ENCODE measurements at regions not wholly inside any gene's neighbourhood (a gene's known extent, or its start where the extent isn't known, plus 50 kb on each side); places are given as distances from the start of the nearest gene placed in this dataset.

DNA sequence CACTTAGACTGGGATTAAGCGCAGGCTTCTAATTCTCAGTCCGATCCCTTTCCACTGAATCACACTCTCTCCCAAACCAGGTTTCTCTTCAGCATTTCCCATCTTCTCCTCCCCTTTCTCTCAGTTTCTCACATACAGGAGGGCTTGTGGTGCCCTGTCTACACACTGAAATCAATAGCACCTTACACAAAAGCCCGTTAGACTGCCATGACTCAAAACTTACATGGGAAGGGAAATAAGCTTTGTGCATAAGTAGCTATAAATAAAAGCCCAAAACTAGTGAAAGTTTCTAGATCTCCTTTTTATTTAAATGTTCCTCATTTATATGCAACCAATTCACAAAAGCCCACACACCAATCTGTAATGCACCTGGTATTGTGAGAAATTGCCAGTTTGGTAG lies 318.4 kb downstream of the TXNL1 start:
- no peaks in the 10 kb centered on the region for H3K36me3 ChIP-seq (ENCODE audit: insufficient read depth, low read length)
- H3K9me3 ChIP-seq (ENCODE audit: low read depth, low read length), result no peaks in the 10 kb centered on the region
- no peak overlapping the region for H3K4me2 ChIP-seq (ENCODE audit: insufficient read depth, low read length)
- H4K20me1 ChIP-seq (ENCODE audit: insufficient read depth, low read length), result no peaks in the 10 kb centered on the region
- peaks cover 8% of the 10 kb centered on the region for H3K4me1 ChIP-seq (ENCODE audit: insufficient read depth, low read length)
- H3K27me3 ChIP-seq (ENCODE audit: insufficient read depth, low read length), result no peaks in the 10 kb centered on the region
- no peak overlapping the region for H3K4me3 ChIP-seq (ENCODE audit: insufficient read depth, low read length)
- no peak for TF ChIP-seq CTCF (IDR thresholded peaks at IDR 0.05; ENCODE audit: extremely low read depth, low read depth, low read length)
- H2AFZ ChIP-seq (ENCODE audit: low read length), result no peak overlapping the region
- DNase-seq (ENCODE audit: insufficient read length, low spot score, missing footprints), result no peak
- no peak overlapping the region for H3K27ac ChIP-seq (ENCODE audit: low read depth, low read length)
- H3K79me2 ChIP-seq (ENCODE audit: insufficient read depth, low read length), result no peaks in the 10 kb centered on the region

DNA sequence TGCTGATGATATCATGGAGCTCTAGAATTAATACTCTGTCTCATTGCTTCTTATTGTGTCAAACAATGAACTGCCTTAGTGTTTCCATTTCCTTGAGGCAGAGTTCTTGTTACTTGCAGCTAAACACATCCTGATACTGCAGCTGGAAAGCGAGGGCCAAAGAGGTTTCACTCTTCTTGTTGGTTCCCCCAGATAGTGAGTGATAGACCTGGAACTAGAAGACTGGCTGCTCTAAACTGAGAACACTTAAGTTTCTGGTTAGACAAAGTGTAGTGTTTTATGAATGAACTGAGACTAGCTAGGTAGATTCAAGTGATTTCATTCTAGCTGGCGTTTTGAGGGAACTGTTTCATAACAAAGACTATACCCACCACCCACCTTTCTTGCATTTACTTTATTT lies 321.7 kb downstream of the TXNL1 start:
- TF ChIP-seq CTCF (IDR thresholded peaks at IDR 0.05; ENCODE audit: extremely low read depth, low read depth, low read length), result no peak
- no peak for DNase-seq (ENCODE audit: insufficient read length, low spot score, missing footprints)

DNA sequence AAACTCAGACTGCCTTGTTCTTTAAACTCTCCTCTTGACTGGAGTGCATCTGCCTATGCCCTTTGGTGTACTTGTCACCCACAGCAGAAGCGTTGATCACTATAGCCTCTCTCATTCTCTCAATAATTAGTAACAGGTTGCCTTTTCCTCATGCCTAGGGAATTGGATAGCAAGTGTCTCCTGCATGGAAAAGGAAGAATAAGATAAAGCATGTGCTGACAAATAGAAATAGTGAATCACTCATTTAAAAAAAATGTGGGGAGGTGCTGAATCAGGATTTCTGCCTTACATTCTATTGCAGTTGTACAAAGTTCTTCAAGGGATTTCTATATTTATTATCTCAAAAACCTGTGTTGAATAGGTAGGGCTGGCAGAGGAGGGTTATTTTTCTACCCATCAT lies 323.0 kb downstream of the TXNL1 start:
- H3K4me1 ChIP-seq (ENCODE audit: insufficient read depth, low read length), result peaks cover 14% of the 10 kb centered on the region
- H3K9me3 ChIP-seq (ENCODE audit: low read depth, low read length), result no peaks in the 10 kb centered on the region
- no peak for DNase-seq (ENCODE audit: insufficient read length, low spot score, missing footprints)
- no peak for TF ChIP-seq CTCF (IDR thresholded peaks at IDR 0.05; ENCODE audit: extremely low read depth, low read depth, low read length)
- H3K4me3 ChIP-seq (ENCODE audit: insufficient read depth, low read length), result no peak overlapping the region
- no peaks in the 10 kb centered on the region for H3K79me2 ChIP-seq (ENCODE audit: insufficient read depth, low read length)
- H4K20me1 ChIP-seq (ENCODE audit: insufficient read depth, low read length), result no peaks in the 10 kb centered on the region
- no peaks in the 10 kb centered on the region for H3K36me3 ChIP-seq (ENCODE audit: insufficient read depth, low read length)
- H3K27ac ChIP-seq (ENCODE audit: low read depth, low read length), result no peak overlapping the region
- H3K27me3 ChIP-seq (ENCODE audit: insufficient read depth, low read length), result no peaks in the 10 kb centered on the region
- no peak overlapping the region for H3K4me2 ChIP-seq (ENCODE audit: insufficient read depth, low read length)
- H2AFZ ChIP-seq (ENCODE audit: low read length), result no peak overlapping the region

More for the DNA sequence above, 321.7 kb downstream of the TXNL1 start:
- Histone ChIP-seq H3K27ac (ENCODE audit: low read depth, low read length) (no peak overlapping the region), H3K4me2 (ENCODE audit: insufficient read depth, low read length) (no peak overlapping the region), H3K4me1 (ENCODE audit: insufficient read depth, low read length) (peaks cover 14% of the 10 kb centered on the region), H3K27me3 (ENCODE audit: insufficient read depth, low read length) (no peaks in the 10 kb centered on the region), H2AFZ (ENCODE audit: low read length) (no peak overlapping the region), H3K79me2 (ENCODE audit: insufficient read depth, low read length) (no peaks in the 10 kb centered on the region), H4K20me1 (ENCODE audit: insufficient read depth, low read length) (no peaks in the 10 kb centered on the region), H3K9me3 (ENCODE audit: low read depth, low read length) (no peaks in the 10 kb centered on the region), H3K36me3 (ENCODE audit: insufficient read depth, low read length) (no peaks in the 10 kb centered on the region), H3K4me3 (ENCODE audit: insufficient read depth, low read length) (no peak overlapping the region)

DNA sequence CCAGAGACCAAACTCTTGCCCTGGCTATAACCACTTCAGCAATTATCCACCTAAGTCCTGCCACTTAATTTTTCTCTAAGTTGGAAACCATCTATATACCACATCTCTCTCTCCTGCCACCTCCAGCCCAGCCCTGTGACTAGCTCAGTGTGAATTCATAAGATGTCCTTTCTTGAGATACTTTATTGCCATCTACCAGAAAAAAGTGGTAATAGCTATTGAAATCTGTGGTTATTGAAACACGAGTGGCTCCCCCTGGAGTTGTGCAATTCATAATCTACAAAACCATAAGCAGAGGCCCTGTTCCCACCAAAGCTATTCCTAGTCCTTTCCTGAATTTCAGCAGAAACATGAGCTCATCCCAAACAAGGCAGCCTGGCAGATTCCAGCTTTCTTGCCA lies 324.0 kb downstream of the TXNL1 start:
- DNase-seq (ENCODE audit: insufficient read length, low spot score, missing footprints), result no peak
- TF ChIP-seq CTCF (IDR thresholded peaks at IDR 0.05; ENCODE audit: extremely low read depth, low read depth, low read length), result peak; percentile 51
- Histone ChIP-seq H3K79me2 (ENCODE audit: insufficient read depth, low read length) (no peaks in the 10 kb centered on the region), H3K4me1 (ENCODE audit: insufficient read depth, low read length) (peaks cover 14% of the 10 kb centered on the region), H3K4me3 (ENCODE audit: insufficient read depth, low read length) (no peak overlapping the region), H3K36me3 (ENCODE audit: insufficient read depth, low read length) (no peaks in the 10 kb centered on the region), H3K27ac (ENCODE audit: low read depth, low read length) (no peak overlapping the region), H3K27me3 (ENCODE audit: insufficient read depth, low read length) (no peaks in the 10 kb centered on the region), H4K20me1 (ENCODE audit: insufficient read depth, low read length) (no peaks in the 10 kb centered on the region), H3K9me3 (ENCODE audit: low read depth, low read length) (no peaks in the 10 kb centered on the region), H3K4me2 (ENCODE audit: insufficient read depth, low read length) (no peak overlapping the region), H2AFZ (ENCODE audit: low read length) (no peak overlapping the region)

Data from osteoblast (primary cell).